Osteocyte (in vitro differentiated cells): ENCODE measurements at regions not wholly inside any gene's neighbourhood (a gene's known extent, or its start where the extent isn't known, plus 50 kb on each side); places are given as distances from the start of the nearest gene placed in this dataset.

Source experiments
- DNase-seq: peaks from one replicate; pipeline ENCODE4 v3.0.0; 2021; ENCODE audit warnings: mixed read lengths; ENCODE audit not compliant: unreplicated experiment; ENCODE audit errors: extremely low spot score
- H3K27ac Mint-ChIP-seq: one replicate; pipeline ENCODE4 v1.8.0; 2021; ENCODE audit warnings: mild to moderate bottlenecking, mixed read lengths; ENCODE audit not compliant: unreplicated experiment
- H3K27me3 Mint-ChIP-seq: one replicate; pipeline ENCODE4 v1.8.0; 2021; ENCODE audit warnings: mixed read lengths; ENCODE audit not compliant: unreplicated experiment
- H3K36me3 Mint-ChIP-seq: one replicate; pipeline ENCODE4 v1.8.0; 2021; ENCODE audit warnings: mixed read lengths; ENCODE audit not compliant: unreplicated experiment
- H3K4me1 Mint-ChIP-seq: one replicate; pipeline ENCODE4 v1.8.0; 2021; ENCODE audit warnings: mixed read lengths; ENCODE audit not compliant: unreplicated experiment
- H3K4me3 Mint-ChIP-seq: one replicate; pipeline ENCODE4 v1.8.0; 2021; ENCODE audit warnings: mild to moderate bottlenecking, moderate library complexity, mixed read lengths; ENCODE audit not compliant: unreplicated experiment
- H3K9me3 Mint-ChIP-seq: one replicate; pipeline ENCODE4 v1.8.0; 2021; ENCODE audit warnings: mixed read lengths; ENCODE audit not compliant: unreplicated experiment
- CTCF ChIP-seq: fragments of 200-600 bp; sonication (generic); IDR thresholded peaks from 2 replicates; pipeline ENCODE4 v1.5.0; 2021; ENCODE audit warnings: antibody characterized with exemption, mild to moderate bottlenecking, moderate library complexity

GRCh38 chr5:61280761-61281427 is 51.2 kb upstream of the ZSWIM6 start:
- no peak for TF ChIP-seq CTCF
- Mint-ChIP-seq H3K4me1 (peaks cover 18% of the 10 kb centered on the region), H3K4me3 (no peak overlapping the region), H3K27me3 (no peaks in the 10 kb centered on the region), H3K36me3 (no peaks in the 10 kb centered on the region), H3K27ac (no peak overlapping the region), H3K9me3 (no peaks in the 10 kb centered on the region)
- DNase-seq, result no peak

- no peaks in the 10 kb centered on the region for H3K36me3 Mint-ChIP-seq
- H3K4me1 Mint-ChIP-seq, result peaks cover 17% of the 10 kb centered on the region
- H3K27me3 Mint-ChIP-seq, result no peaks in the 10 kb centered on the region
- no peak for DNase-seq
- no peaks in the 10 kb centered on the region for H3K9me3 Mint-ChIP-seq
- H3K4me3 Mint-ChIP-seq, result no peak overlapping the region
- no peak for TF ChIP-seq CTCF
- no peak overlapping the region for H3K27ac Mint-ChIP-seq
Observed at GRCh38 chr5:61281686-61282085, 50.4 kb upstream of the ZSWIM6 start.
